ENCODE measurements at regions not wholly inside any gene's neighbourhood (a gene's known extent, or its start where the extent isn't known, plus 50 kb on each side); places are given as distances from the start of the nearest gene placed in this dataset.
"Not testable (repeated sequence)": the region's sequence is repeated elsewhere in the genome, so short reads cannot be mapped to it uniquely, and the experiment has no call there.

DNA sequence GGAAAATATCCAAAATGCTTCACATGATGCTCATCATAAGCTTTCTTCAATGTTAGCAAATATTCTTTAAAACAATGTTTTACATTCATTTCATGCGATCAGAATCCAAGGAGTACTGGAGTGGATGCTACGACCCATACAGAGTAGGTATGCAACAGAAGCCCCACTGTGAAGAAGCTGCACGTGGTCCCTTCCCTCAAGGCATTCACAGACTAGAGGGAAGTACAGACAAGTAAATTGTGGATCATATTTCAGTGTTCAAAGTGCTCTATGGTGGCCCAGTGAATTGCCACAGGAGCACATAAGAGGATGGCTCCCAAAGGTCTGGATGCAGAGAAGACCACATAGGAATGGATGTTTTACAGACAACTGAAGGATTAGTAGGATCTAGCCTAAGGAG lies 789.9 kb downstream of the IGSF11 start:
- DNase-seq, result no peak

DNA sequence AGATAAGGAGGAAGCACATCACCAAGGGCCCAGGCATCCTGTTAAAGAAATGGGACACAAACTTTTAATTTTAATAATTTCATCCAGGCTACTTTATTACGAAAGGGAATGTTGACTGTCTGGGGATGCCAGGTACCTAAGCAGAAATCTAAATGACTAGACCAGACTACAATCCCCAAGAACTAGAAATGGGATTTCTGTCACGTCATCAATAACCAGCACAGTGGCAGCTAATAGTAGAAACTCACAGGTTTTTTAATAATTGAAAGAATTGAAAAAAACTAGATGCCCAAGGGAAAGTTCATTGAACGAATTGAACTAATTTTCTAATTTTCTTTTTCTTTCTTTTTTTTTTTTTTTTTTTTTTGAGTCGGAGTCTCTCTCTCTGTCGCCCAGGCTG lies 789.3 kb downstream of the IGSF11 start:
- DNase-seq, result no peak

DNA sequence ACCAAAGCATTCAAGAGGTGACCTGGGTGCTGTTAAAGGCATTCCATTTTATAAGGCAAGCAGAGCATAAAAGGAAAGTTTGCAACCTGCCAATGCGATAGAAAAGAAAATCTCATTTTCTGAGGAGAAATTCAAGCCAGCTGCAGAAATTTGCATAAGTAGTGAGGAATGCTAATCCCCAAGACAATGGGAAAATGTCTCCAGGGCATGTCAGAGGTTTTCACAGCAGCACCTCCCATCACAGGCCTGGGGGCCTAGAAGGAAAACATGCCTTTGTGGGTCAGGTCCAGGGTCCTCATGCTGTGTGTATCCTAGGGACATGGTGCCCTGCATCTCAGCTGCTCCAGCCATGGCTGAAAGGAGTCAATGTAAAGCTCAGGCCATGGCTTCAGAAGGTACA lies 775.8 kb downstream of the IGSF11 start:
- not testable (repeated sequence) for DNase-seq

DNA sequence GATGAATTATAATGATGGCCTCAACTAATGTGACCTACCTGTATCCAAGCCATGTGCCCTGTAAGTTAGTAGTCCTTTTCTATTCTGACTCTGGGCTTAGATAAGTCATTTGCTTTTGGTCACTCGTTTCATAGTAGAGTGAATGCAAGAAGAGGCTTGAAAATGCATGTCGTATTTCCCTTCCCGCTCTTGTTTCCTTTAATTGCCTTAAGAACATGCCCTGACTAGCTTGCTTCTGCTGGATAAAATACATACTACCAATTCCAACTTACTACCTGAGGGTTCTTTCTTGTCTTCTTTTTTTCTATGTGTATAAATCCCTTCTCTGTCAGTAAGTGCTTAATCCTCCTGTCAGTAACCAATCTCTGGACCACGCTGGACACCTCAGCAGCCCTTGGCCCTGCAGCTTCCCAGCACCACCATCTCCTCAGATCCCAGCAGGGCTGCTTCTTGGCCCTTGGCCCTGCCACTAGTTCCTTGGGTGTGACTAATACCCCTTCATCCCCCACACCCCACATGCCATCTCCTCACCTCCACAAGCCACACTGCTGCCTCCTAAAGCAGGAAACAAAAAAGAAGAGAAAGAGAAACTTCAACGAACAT lies 771.7 kb downstream of the IGSF11 start:
- no peak for DNase-seq

DNA sequence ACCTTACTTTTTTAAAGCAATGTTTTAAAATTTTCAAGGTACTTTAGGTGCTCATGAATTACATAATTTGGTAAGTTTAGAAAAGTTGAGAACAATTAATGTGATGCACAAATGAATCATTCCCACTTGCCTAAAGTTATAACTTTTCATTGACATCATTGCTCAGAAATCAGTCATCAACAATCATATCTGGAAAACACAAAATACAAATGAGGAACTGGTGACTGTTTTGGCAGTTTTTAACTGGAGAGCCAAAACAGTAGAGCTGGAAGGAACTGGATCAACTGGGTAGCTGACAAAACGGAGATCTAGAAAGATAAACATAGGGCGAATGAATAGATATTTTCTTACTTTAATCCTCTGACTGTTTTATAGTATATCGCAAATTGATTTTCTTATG lies 767.1 kb downstream of the IGSF11 start:
- DNase-seq, result no peak

DNA sequence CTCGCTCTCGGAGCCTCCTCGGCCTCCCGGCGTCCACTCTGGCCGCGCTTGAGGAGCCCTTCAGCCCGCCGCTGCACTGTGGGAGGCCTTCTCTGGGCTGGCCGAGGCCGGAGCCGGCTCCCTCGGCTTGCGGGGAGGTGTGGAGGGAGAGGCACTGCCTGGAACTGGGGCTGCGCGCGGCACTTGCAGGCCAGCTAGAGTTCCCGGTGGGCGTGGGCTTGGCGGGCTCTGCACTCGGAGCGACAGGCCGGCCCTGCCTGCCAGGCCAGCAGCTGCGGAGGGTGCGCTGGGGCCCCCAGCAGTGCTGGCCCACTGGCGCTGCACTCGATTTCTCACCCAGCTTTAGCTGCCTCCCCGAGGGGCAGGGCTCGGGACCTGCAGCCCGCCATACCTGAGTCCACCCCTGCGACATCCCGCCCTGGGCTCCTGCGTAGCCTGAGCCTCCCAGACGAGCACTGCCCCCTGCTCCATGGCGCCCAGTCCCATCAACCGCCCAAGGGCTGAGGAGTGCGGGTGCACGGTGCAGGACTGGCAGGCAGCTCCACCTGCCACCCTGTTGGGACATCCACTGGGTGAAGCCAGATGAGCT lies 765.0 kb downstream of the IGSF11 start:
- no peak for DNase-seq

DNA sequence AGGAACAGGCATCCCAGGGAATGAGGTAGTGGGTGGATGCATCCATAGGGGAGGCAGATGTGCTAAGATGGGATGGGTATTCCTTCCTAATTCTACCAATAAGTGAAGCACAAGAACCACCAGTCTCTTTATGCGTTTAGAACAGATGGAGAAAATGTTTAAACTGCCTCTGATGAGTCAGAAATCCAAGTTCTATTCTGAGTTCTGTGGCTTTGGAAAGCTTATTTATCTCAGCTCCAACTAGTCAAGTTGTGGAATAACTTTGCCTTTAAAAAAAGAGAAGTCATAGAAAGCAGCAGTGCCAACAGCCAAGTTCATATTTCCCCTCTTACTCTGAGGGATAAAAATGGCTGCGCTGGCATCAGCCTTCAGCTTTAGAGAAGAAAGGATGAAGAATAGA lies 761.7 kb downstream of the IGSF11 start:
- no peak for DNase-seq

DNA sequence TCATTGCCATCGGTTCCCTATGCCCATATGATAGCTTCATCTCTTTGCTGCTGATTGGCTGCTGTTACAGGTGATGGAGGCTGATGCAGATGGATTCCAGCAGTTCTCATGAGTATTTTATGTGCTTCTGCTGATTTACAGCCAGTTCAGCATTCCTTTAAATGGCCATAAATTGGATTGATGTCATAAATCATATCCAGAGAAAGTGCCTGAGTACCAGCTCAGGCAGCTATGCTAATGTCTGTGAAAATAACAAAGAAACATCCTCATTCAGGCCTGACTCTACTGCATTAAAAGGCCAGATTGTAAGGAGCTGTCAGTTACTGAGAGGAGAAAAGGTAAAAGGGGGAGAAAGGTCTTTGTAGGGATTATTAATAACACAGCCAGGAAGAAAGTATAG lies 756.8 kb downstream of the IGSF11 start:
- DNase-seq, result no peak

DNA sequence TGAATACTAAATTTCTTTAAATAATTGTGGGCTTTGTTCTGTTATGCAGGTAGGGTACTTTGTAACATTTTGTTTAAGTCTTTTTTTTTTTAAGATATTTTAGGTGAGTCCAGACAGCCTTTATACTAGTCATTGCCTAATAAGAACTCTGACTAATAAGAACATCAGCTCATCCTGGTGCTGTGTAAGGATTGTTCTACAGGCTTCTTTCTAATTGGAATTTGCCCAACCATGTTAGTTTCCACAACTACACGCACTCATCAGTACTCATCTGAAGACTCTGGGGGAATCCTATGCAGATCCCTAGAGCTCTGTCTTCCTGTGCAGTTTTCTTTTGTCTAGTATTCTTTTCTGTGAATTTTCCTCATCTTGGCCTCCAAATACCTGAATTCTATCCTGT lies 741.8 kb downstream of the IGSF11 start:
- no peak for DNase-seq

DNA sequence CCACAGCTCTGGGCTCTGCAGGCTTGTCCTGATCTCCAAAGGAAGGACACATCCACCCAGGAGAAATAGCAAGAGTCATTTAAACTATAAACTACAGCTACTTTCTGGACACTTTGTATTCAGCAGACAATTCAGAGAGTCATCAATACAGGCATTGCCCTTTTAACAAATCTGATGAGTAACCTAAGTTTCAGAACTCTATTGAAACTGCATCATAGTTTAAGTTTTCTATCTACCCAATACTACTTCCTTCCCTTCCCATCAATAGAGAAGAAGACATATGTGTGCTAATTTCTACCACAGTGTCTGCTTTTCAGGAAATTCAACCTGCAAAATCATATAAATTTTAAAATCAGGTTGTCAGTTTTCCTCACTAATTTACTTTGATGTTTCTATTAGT lies 736.5 kb downstream of the IGSF11 start:
- no peak for DNase-seq

DNA sequence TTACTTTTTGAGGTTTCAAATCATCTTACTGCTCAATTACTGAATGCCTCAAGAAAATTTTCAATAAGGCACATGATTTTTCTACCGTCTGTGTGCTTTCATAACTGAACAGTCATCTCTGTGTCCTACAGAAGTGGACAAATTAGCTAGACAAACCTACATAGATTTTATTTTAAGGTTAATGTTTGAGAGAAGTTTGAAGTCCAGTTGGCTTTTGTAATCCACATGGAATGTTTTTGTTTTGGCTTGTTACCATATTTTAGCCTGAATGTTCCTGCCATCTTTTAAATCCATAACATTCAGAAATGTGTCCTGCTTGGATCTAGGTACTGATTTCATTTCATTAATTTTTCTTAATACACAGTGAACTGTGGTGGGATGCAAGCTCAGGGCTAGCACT lies 730.1 kb downstream of the IGSF11 start:
- DNase-seq, result no peak

DNA sequence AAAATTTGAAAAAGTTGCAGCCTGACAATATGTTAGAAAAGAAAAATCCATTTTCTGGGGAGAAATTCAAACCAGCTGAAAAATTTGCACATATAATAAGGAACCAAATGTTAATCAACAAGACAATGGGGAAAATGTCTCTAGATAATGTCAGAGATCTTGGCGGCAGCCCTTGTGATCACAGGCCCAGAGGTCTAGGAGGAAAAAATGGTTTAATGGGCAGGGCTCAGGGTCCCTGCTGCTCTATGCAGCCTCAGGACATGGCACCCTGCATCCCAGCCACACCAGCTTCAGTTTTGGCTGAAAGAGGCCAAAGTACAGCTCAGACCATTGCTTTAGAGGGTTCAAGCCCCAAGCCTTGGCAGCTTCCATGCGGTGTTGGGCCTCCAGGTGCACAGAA lies 701.9 kb downstream of the IGSF11 start:
- no peak for DNase-seq

DNA sequence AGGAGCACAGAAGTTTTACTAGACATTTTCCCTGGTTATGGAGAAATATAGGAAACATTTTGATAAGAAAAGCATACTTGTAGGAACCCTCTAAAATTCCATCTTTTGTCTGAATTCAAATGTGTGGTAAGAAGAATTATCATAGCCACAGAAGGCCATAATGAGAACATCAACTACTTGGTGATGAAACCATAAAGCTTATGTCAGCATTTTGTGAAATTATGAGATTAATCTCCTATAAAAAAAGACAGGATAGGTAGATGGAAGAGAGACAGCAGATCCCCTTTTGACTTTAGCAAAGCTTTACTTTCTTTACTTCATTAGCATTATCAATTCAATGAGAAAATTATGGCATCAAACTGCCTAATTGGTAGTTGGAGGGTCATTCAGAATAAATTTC lies 697.0 kb downstream of the IGSF11 start:
- DNase-seq, result no peak

DNA sequence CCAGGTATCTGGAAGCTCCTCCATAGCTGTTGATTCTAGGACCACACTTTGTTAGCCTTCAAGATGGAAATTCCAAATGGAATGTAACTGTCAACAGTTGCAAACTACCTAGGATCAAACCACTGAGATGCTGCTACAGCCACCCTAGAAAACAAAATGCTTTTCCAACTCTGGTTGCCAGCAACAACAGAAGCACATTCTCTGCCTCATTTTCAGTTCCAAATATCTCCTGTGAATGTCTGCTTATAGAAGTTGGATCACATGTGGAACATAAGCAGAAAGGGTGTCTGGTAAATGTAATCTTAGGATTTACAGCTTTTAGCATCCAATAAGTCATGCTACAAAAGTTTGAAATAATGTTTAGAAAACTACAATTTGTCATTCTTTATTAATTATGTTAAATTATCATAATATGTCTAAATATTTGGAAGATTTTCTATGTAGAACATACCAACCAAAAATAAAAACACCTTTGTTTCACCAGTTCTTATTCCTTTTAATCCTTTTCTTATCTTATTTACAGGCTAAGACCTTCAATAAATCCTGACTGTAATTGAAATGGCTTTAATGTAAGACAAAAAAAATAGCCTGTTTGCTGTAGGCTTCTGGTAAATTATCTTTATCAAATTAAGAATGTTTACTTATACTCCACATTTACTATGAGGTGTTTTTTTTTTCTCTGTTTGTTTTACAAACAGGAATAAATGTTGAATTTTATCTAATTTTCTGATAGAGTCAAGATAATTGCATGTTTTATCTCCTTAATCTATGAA lies 687.1 kb downstream of the IGSF11 start:
- DNase-seq, result no peak

DNA sequence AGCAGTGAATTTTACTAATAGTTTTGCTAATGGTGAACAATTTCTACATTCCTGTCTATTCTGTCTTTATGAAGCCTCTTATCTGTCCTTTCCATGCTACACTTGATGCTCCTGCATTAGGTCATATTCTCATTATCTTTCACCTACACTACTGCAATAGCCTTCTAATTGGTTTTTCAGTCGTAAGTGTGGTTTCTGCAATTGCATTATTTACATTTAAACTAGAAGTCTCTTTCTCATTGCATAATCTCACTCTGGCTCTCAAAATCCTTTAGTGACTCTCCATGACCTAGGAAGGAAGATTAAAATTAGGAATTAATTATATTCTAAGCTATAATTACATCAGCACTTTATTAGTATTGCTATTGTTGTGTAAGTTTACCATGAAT lies 686.5 kb downstream of the IGSF11 start:
- DNase-seq, result no peak

DNA sequence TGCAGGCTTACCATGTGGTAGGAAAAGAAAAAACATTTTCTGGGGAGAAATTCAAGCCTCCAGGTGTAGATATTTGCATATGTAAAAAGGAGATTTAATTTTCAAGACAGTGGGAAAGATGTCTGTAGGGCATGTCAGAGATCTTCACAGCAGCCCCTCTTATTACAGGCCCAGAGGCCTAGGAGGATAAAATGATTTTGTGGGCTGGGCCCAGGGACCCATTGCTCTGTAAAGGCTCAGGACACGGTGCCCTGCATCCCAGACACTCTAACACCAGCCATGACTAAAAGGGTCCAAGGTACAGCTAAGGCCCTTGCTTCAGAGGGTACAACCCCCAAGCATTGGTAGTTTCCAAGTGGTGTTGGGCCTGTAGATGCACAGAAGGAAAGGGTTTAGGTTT lies 680.1 kb downstream of the IGSF11 start:
- DNase-seq, result no peak

DNA sequence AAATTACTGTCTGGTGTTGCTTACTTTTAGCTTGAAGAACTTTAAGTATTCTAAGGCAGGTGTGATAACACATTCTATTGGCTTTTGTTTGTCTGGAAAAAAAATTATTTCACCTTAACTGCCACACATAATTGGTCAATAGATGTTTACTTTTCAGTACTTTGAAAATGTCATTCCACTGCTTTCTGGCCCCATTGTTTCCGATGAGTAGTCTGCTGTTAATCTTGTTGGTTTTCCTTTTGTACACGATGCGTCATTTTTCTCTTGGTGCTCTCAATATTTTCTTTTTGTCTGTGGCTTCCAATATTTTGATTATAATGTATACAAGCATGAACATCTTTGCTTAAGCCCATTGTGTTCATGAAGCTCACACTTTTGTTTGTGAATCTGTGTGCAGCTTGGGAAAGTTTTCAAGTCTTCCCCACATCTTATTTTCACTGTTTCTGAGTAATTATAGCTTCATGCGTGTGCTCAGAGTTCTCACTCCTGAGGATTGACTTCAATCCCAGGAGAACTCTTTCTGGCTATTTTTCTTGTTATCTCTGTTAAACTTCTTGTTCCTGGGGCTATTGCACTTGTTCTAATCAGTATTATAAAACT lies 664.7 kb downstream of the IGSF11 start:
- no peak for DNase-seq

DNA sequence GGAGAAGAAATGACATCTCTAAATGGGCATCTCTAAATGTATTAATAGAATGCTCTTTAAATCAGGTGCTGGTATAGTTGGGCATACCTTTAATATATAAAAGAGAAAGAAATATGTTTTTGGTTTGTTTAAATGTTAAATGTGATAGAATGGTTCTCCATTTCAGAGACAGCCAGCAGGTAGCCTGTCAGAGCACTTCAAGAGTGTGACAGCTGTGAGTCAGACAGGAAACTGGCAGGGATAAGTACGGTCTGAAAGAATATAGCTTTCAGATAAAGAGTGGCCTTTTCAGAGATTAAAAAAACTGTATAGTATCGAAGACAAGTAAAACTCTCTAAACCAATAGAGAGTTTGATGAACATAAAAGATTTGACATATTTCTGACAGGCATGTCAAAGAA lies 654.1 kb downstream of the IGSF11 start:
- no peak for DNase-seq

DNA sequence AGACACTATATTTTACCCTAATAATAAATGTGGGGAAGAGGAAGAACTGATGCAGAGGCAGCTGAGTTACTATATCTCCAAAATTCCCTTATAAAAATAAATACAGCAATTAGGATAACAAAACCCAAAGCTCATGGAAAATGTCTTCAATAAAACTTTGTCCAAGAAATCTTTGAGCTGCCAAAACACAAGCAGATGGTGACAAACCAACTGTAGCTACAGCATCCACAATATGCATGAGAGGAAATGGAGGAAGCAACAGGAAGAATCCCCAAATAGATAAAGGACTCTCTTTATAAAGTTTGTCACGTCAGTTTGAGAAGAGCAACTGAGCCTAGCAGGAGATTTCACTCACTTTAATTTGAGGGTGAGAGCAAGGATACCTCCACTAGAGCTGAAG lies 638.2 kb downstream of the IGSF11 start:
- no peak for DNase-seq

DNA sequence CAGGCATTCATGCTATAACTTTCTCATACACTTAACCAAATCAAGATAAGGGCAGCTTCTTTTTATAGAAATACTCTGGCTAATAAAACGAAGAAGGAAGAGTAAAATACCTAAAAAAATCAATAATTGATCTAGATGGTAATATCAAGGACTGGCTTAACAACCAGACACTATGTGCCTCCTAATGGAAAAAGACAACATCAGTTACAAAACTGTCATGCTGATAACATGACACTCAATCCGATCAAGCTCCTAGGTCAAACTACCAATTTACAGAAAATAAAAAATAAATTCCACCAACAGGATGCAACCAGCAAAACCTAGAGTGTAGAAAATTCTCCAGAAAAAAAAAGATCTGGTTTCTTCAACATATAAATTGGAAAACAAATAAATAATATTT lies 634.6 kb downstream of the IGSF11 start:
- no peak for DNase-seq

DNA sequence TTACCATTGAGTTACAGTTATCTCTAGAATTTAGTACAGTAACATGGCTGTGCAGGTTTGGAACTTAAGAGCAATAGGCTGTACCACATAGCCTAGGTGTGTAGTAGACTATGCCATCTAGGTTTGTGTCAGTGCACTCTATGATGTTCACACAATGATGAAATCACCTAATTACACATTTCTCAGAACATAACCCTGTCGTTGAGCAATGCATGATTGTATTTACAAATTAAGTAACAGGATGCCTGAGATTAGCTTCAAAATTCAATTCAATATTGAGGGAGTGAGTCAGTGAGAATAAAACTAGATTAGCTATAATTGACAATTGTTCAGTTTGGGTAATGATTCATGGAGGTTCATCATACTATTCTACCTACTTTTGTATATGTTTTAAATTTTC lies 633.8 kb downstream of the IGSF11 start:
- no peak for DNase-seq

DNA sequence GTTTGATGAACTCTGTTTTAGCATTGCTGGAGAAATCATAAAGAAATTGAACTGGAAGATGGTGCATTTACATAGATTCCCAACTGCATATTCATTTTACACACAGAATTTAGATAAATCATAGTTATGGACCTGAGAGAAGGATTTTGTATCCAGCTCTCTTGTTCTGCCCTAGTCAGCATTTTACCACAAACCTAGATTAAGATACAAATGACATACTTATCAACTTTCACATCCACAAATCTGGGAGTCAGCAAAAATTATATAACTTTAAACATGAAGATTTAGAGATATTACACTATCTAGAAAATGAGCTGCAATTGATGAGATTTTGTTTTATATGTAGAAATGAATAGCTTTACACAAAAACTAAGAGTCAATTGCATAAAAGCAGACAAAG lies 632.8 kb downstream of the IGSF11 start:
- DNase-seq, result no peak

DNA sequence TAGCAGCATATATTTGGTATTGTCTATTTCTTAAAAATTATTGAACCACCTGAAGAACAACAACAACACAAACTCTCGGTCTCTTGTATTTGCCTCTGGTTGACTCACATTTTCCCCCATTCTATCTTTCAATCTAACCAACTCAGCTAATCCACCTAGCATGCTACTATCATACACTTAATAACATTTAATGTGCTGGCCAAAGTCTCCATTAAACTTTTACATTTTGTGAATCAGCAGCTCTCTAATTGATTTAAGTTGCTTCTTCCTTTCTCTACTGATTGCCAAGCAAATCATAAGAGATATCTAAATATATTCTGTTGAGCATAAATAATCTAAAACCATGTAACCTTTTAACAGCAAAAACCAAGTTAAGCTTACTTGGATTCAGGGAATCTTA lies 631.7 kb downstream of the IGSF11 start:
- no peak for DNase-seq

DNA sequence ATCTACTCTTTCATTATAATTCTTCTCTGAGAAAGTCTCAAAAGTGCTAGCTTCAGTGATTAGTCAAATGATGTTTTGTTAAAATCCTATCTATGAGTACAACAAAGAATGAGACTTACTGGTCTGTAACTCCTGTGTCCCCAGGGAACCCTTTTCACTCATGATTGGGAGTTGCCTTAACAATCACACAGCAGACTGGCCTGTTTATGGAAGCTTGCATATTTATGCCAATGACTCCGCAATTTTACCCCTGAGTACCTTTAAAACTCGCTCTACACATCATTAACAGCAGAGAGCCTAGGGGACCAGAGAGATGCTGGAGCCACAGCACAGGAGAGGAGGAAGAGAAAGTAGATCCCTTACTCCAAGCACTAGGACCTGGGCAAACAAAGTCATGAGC lies 628.1 kb downstream of the IGSF11 start:
- DNase-seq, result no peak

Data from NCI-H1436 treated with DMSO at 0.1 percent for 48 hours (cell line).